ENCODE measurements at regions not wholly inside any gene's neighbourhood (a gene's known extent, or its start where the extent isn't known, plus 50 kb on each side); places are given as distances from the start of the nearest gene placed in this dataset.

DNA sequence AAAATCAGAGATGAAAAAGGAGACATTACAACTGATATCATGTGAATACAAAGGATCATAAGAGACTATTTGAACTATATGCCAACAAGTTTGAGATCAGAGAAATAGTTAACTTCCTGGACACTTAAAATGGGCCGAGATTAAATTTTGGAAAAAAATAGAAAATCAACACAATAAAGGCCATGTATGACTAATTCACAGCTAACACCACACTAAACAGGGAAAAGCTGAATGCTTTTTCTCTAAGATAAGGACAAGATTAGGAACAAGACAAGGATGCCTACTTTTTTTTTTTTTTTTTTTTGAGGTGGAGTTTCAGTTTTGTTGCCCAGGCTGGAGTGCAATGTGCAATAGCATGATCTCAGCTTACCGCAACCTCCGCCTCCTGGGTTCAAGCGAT, 151.4 kb upstream of the MAGI2 start:
- Histone ChIP-seq H3K4me3 (no peak overlapping the region), H2AFZ (ENCODE audit: control insufficient read depth, low read depth, low read length) (no peak overlapping the region), H3K79me2 (ENCODE audit: control insufficient read depth, insufficient read depth, low read length) (no peaks in the 10 kb centered on the region), H3K27me3 (replicated peaks in 1 of 2; ENCODE audit: control insufficient read depth in 2 of 2, insufficient read depth in 2 of 2, low read length in 1 of 2) (no peaks in the 10 kb centered on the region), H3K4me1 (ENCODE audit: control insufficient read depth, insufficient read depth, low read length) (no peaks in the 10 kb centered on the region), H3K27ac (ENCODE audit: control insufficient read depth, insufficient read depth) (no peak overlapping the region), H3K9ac (ENCODE audit: control insufficient read depth, insufficient read depth, low read length) (no peak overlapping the region), H3K9me3 (replicated peaks; ENCODE audit: control insufficient read depth, insufficient read depth, low read length) (no peaks in the 10 kb centered on the region), H3K4me2 (ENCODE audit: control insufficient read depth, insufficient read depth) (no peak overlapping the region), H3K36me3 (ENCODE audit: control insufficient read depth in 2 of 2, insufficient read depth in 2 of 2, low read length in 1 of 2) (no peaks in the 10 kb centered on the region), H4K20me1 (ENCODE audit: control insufficient read depth, insufficient read depth) (no peaks in the 10 kb centered on the region)
- intact Hi-C loops (cut with micrococcal nuclease; ENCODE audit: unreplicated experiment) (no loop called here), in situ Hi-C loops (cut with MboI) (no loop called here)
- FAIRE-seq (no peak), ATAC-seq (no peak), DNase-seq (ENCODE audit: low read depth, low spot score) (no peak)
- WGBS (ENCODE audit: insufficient coverage, insufficient replicate concordance, low lambda C conversion rate, missing lambda C conversion rate): 60% methylated on average over 4 of the region's 4 CpGs
- no TSS peak for BruUV-seq (replicated peaks)
- CTCF ChIA-PET: interaction anchor here (0.7 kb wide), 1 partner anchor 95 kb away, joined by 3 read pairs; no protein-coding TSS in a partner anchor
- POLR2A ChIA-PET: interaction anchor here (0.6 to 0.7 kb wide), 3 partner anchors 94 to 734 kb away, joined by 3 to 7 read pairs (median 4); no protein-coding TSS in a partner anchor
- RAD21 ChIA-PET (ENCODE audit: unreplicated experiment): no interaction called here
- SMC1A ChIA-PET (ENCODE audit: uncharacterized antibody, unreplicated experiment): no interaction called here
- TF ChIP-seq SRF (IDR thresholded peaks at IDR 0.05; ENCODE audit: low read depth in 2 of 2, low read length in 2 of 2): no peak
- TF ChIP-seq, protein P1, sequence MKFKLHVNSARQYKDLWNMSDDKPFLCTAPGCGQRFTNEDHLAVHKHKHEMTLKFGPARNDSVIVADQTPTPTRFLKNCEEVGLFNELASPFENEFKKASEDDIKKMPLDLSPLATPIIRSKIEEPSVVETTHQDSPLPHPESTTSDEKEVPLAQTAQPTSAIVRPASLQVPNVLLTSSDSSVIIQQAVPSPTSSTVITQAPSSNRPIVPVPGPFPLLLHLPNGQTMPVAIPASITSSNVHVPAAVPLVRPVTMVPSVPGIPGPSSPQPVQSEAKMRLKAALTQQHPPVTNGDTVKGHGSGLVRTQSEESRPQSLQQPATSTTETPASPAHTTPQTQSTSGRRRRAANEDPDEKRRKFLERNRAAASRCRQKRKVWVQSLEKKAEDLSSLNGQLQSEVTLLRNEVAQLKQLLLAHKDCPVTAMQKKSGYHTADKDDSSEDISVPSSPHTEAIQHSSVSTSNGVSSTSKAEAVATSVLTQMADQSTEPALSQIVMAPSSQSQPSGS (IDR thresholded peaks at IDR 0.05; ENCODE audit: low read length): no peak
- no peak for TF ChIP-seq POU2F2 (IDR thresholded peaks at IDR 0.05; ENCODE audit: borderline replicate concordance, low read depth, low read length)
- no peak for TF ChIP-seq PRDM15 (CRISPR knock-in tag; IDR thresholded peaks at IDR 0.05)
- no peak for TF ChIP-seq MYC (IDR thresholded peaks at IDR 0.05; ENCODE audit: insufficient read depth, insufficient read length, insufficient replicate concordance, low read length, severe bottlenecking)
- TF ChIP-seq NR2C1 (IDR thresholded peaks at IDR 0.05): no peak
- TF ChIP-seq MTA3 (IDR thresholded peaks at IDR 0.05; ENCODE audit: borderline replicate concordance, low read length): no peak
- TF ChIP-seq HDAC6 (IDR thresholded peaks at IDR 0.05; ENCODE audit: unreplicated experiment): no peak
- no peak for TF ChIP-seq ZNF24 (IDR thresholded peaks at IDR 0.05)
- no peak for TF ChIP-seq CREM (IDR thresholded peaks at IDR 0.05; ENCODE audit: low read depth)
- TF ChIP-seq, protein P2, sequence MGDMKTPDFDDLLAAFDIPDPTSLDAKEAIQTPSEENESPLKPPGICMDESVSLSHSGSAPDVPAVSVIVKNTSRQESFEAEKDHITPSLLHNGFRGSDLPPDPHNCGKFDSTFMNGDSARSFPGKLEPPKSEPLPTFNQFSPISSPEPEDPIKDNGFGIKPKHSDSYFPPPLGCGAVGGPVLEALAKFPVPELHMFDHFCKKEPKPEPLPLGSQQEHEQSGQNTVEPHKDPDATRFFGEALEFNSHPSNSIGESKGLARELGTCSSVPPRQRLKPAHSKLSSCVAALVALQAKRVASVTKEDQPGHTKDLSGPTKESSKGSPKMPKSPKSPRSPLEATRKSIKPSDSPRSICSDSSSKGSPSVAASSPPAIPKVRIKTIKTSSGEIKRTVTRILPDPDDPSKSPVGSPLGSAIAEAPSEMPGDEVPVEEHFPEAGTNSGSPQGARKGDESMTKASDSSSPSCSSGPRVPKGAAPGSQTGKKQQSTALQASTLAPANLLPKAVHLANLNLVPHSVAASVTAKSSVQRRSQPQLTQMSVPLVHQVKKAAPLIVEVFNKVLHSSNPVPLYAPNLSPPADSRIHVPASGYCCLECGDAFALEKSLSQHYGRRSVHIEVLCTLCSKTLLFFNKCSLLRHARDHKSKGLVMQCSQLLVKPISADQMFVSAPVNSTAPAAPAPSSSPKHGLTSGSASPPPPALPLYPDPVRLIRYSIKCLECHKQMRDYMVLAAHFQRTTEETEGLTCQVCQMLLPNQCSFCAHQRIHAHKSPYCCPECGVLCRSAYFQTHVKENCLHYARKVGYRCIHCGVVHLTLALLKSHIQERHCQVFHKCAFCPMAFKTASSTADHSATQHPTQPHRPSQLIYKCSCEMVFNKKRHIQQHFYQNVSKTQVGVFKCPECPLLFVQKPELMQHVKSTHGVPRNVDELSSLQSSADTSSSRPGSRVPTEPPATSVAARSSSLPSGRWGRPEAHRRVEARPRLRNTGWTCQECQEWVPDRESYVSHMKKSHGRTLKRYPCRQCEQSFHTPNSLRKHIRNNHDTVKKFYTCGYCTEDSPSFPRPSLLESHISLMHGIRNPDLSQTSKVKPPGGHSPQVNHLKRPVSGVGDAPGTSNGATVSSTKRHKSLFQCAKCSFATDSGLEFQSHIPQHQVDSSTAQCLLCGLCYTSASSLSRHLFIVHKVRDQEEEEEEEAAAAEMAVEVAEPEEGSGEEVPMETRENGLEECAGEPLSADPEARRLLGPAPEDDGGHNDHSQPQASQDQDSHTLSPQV (IDR thresholded peaks at IDR 0.05): no peak
- TF ChIP-seq, protein P3, sequence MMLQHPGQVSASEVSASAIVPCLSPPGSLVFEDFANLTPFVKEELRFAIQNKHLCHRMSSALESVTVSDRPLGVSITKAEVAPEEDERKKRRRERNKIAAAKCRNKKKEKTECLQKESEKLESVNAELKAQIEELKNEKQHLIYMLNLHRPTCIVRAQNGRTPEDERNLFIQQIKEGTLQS (IDR thresholded peaks at IDR 0.05; ENCODE audit: borderline replicate concordance, extremely low read depth, low read depth, low read length): no peak
- TF ChIP-seq CREB1 (IDR thresholded peaks at IDR 0.05; ENCODE audit: low read depth): no peak
- TF ChIP-seq ETV6 (conservative IDR thresholded peaks at IDR 0.05 in 1 of 2, IDR thresholded peaks at IDR 0.05 in 1 of 2; ENCODE audit: borderline replicate concordance in 1 of 2, low read depth in 1 of 2): no peak
- no peak for TF ChIP-seq POLR2AphosphoS2 (IDR thresholded peaks at IDR 0.05; ENCODE audit: low read depth, low read length)
- no peak for TF ChIP-seq STAT3 (IDR thresholded peaks at IDR 0.05; ENCODE audit: low read depth, low read length)
